GM12875 (cell line): ENCODE measurements at regions not wholly inside any gene's neighbourhood (a gene's known extent, or its start where the extent isn't known, plus 50 kb on each side); places are given as distances from the start of the nearest gene placed in this dataset.

ENCODE experiments used
- H3K4me3 ChIP-seq: one replicate; pipeline ENCODE4 v1.5.1; 2011; ENCODE audit warnings: low read depth, low read length, control low read depth
- CTCF ChIP-seq: IDR thresholded peaks from 2 replicates; pipeline ENCODE4 v1.5.1; 2011; ENCODE audit warnings: low read depth, mild to moderate bottlenecking, control low read depth, inconsistent platforms, low read length, moderate library complexity, borderline replicate concordance; ENCODE audit not compliant: insufficient read depth

- TF ChIP-seq CTCF, result no peak
- H3K4me3 ChIP-seq, result no peak overlapping the region
These were observed 149.7 kb downstream of the DKK1 start for GRCh38 chr10:52463826-52464225.

GRCh38 chr10:52464368-52465124 is 150.5 kb downstream of the DKK1 start:
- H3K4me3 ChIP-seq, result no peak overlapping the region
- no peak for TF ChIP-seq CTCF

GRCh38 chr10:52465202-52465601 is 151.1 kb downstream of the DKK1 start:
- H3K4me3 ChIP-seq, result no peak overlapping the region
- TF ChIP-seq CTCF, result no peak

- TF ChIP-seq CTCF, result no peak
These were observed 152.4 kb downstream of the DKK1 start for GRCh38 chr10:52466464-52466863.

GRCh38 chr10:52469970-52470705 is 156.1 kb downstream of the DKK1 start:
- no peak overlapping the region for H3K4me3 ChIP-seq
- no peak for TF ChIP-seq CTCF

More at GRCh38 chr10:52466464-52466863, 152.4 kb downstream of the DKK1 start:
- H3K4me3 ChIP-seq, result no peak overlapping the region

- no peak overlapping the region for H3K4me3 ChIP-seq
- no peak for TF ChIP-seq CTCF
These were observed 158.5 kb downstream of the DKK1 start for GRCh38 chr10:52472406-52473146.

- TF ChIP-seq CTCF, result no peak
- no peak overlapping the region for H3K4me3 ChIP-seq
These were observed 160.2 kb downstream of the DKK1 start for GRCh38 chr10:52474265-52474664.
